B cell (primary cell): ENCODE measurements at regions not wholly inside any gene's neighbourhood (a gene's known extent, or its start where the extent isn't known, plus 50 kb on each side); places are given as distances from the start of the nearest gene placed in this dataset.

Experiments
- ATAC-seq: fragments of 200-7000 bp; cut with Tn5 transposase; one replicate; pipeline ENCODE4 v1.10.0; 2021; ENCODE audit warnings: low read depth, mild to moderate bottlenecking, moderate number of reproducible peaks, moderate library complexity
- CTCF ChIA-PET: fragments of 350-600 bp; sonication (Branson Sonifier 250); formaldehyde crosslinking; loops from one replicate; lab custom pipeline; 2021; ENCODE audit warnings: antibody characterized with exemption, inconsistent platforms; lab: Charles Lee
- POLR2A ChIA-PET: fragments of 350-600 bp; sonication (Branson Sonifier 250); formaldehyde crosslinking; loops from one replicate; lab custom pipeline; 2021; ENCODE audit warnings: antibody characterized with exemption; lab: Charles Lee
- DNase-seq: peaks from one replicate; pipeline ENCODE4 v3.0.0; 2013
- H2AFZ ChIP-seq: 2 replicates; pipeline ENCODE4 v1.6.1; 2012; ENCODE audit warnings: mild to moderate bottlenecking, low read depth, low read length; ENCODE audit not compliant: insufficient read depth, poor library complexity, severe bottlenecking
- H3K27ac ChIP-seq, 2 donors: 1 replicate in 1 of 2; 2 replicates in 1 of 2; pipeline ENCODE4 v1.5.1; 2012 to 2013; ENCODE audit warnings: low read length in 2 of 2, mild to moderate bottlenecking in 2 of 2, moderate library complexity in 1 of 2
- H3K27me3 ChIP-seq, 4 experiments: fragments of 200-600 bp in 1 of 4; sonication (generic) in 1 of 4; replicated peaks in 1 of 4; 1 replicate in 2 of 4; 2 replicates in 2 of 4; pipeline versions ENCODE4 v1.6.1 to v1.7.0; 2013 to 2016; ENCODE audit warnings: low read length in 3 of 4, mild to moderate bottlenecking in 2 of 4, mixed read lengths in 1 of 4, moderate library complexity in 1 of 4; ENCODE audit not compliant: insufficient read depth in 4 of 4, control insufficient read depth in 3 of 4; ENCODE audit errors: control extremely low read depth in 1 of 4
- H3K36me3 ChIP-seq, 2 experiments: replicated peaks in 1 of 2; 1 replicate in 1 of 2; 2 replicates in 1 of 2; pipeline versions ENCODE4 v1.6.1 to v1.7.1; 2013; ENCODE audit warnings: low read length in 1 of 2; ENCODE audit not compliant: insufficient read depth in 2 of 2, control insufficient read depth in 1 of 2; ENCODE audit errors: control extremely low read depth in 1 of 2, extremely low read depth in 1 of 2
- H3K4me1 ChIP-seq, 2 donors: fragments of 200-600 bp in 1 of 2; sonication (generic) in 1 of 2; 1 replicate in 1 of 2; 2 replicates in 1 of 2; pipeline versions ENCODE4 v1.5.1 to v1.6.1; 2013 to 2017; ENCODE audit warnings: low read length in 2 of 2; ENCODE audit not compliant: control insufficient read depth in 2 of 2, insufficient read depth in 2 of 2
- H3K4me2 ChIP-seq: replicated peaks from 2 replicates; pipeline ENCODE3; 2012; ENCODE audit warnings: mild to moderate bottlenecking, low read depth, low read length; ENCODE audit not compliant: poor library complexity, severe bottlenecking
- H3K4me3 ChIP-seq, 5 experiments: fragments of 200-600 bp in 1 of 5; sonication (generic) in 1 of 5; 1 replicate in 3 of 5; 2 replicates in 2 of 5; pipeline versions ENCODE4 v1.5.1 to v1.7.0; 2011 to 2016; ENCODE audit warnings: low read length in 4 of 5, mild to moderate bottlenecking in 4 of 5, low read depth in 2 of 5, control low read depth in 1 of 5, moderate library complexity in 1 of 5; ENCODE audit not compliant: insufficient read depth in 1 of 5; ENCODE audit errors: control extremely low read depth in 1 of 5, extremely low read depth in 1 of 5
- H3K79me2 ChIP-seq: fragments of 200-600 bp; sonication (generic); one replicate; pipeline ENCODE4 v1.6.0; 2016; ENCODE audit warnings: low read length; ENCODE audit not compliant: control insufficient read depth, insufficient read depth
- H3K9ac ChIP-seq: fragments of 200-600 bp; sonication (generic); 2 replicates; pipeline ENCODE4 v1.6.1; 2017; ENCODE audit warnings: mild to moderate bottlenecking, low read length, moderate library complexity
- H3K9me3 ChIP-seq, 3 donors: one replicate each; pipeline versions ENCODE4 v1.6.1 to v1.7.1; 2013; ENCODE audit warnings: low read length in 2 of 3; ENCODE audit not compliant: control insufficient read depth in 2 of 3, insufficient read depth in 1 of 3; ENCODE audit errors: control extremely low read depth in 1 of 3
- H4K20me1 ChIP-seq: 2 replicates; pipeline ENCODE4 v1.6.0; 2012; ENCODE audit warnings: mild to moderate bottlenecking, low read length; ENCODE audit not compliant: insufficient read depth, control insufficient read depth, poor library complexity, severe bottlenecking
- H3K27ac Mint-ChIP-seq: one replicate; pipeline ENCODE4 v1.8.0; 2021; ENCODE audit warnings: mixed read lengths
- H3K27me3 Mint-ChIP-seq: one replicate; pipeline ENCODE4 v1.8.0; 2021; ENCODE audit warnings: mixed read lengths
- H3K4me1 Mint-ChIP-seq: one replicate; pipeline ENCODE4 v1.8.0; 2021; ENCODE audit warnings: mixed read lengths
- H3K4me3 Mint-ChIP-seq: one replicate; pipeline ENCODE4 v1.8.0; 2021; ENCODE audit warnings: mixed read lengths
- H3K9me3 Mint-ChIP-seq: one replicate; pipeline ENCODE4 v1.8.0; 2022; ENCODE audit warnings: mixed read lengths; ENCODE audit not compliant: insufficient read depth
- CTCF ChIP-seq: fragments of 200-600 bp; IDR thresholded peaks from one replicate; pipeline ENCODE4 v1.8.0; 2022; ENCODE audit warnings: antibody characterized with exemption, mild to moderate bottlenecking
- EZH2 ChIP-seq: IDR thresholded peaks from 2 replicates; pipeline ENCODE4 v1.6.1; 2012; ENCODE audit warnings: borderline replicate concordance, low read depth, mild to moderate bottlenecking, moderate library complexity, low read length; ENCODE audit not compliant: insufficient read depth, poor library complexity, severe bottlenecking
- WGBS: methylation state at CpG from one replicate; pipeline ENCODE4 v1.1.5; 2013; ENCODE audit warnings: missing lambda C conversion rate; ENCODE audit not compliant: insufficient coverage; 5-methylcytosine and 5-hydroxymethylcytosine counted together
- intact Hi-C: fragments of 100-400 bp; cut with micrococcal nuclease; formaldehyde crosslinking; loops from one replicate; pipeline ENCODE4 v1.10.0; 2022

- H3K9me3 ChIP-seq = no peaks in the 10 kb centered on the region
- no peak overlapping the region for H3K27ac ChIP-seq
- no peak overlapping the region for H3K27ac Mint-ChIP-seq
- H2AFZ ChIP-seq = no peak overlapping the region
- no peaks in the 10 kb centered on the region for H3K79me2 ChIP-seq
- TF ChIP-seq EZH2 (no peak), CTCF (no peak)
- intact Hi-C loops = no loop called here
- no peak overlapping the region for H3K4me3 Mint-ChIP-seq
- no peaks in the 10 kb centered on the region for H4K20me1 ChIP-seq
- POLR2A ChIA-PET = no interaction called here
- no CpG with 5 or more reads among the region's 4 CpGs for WGBS
- CTCF ChIA-PET = no interaction called here
- DNase-seq (no peak), ATAC-seq (no peak)
- H3K9ac ChIP-seq = no peak overlapping the region
- no peaks in the 10 kb centered on the region for H3K36me3 ChIP-seq
- H3K27me3 ChIP-seq = no peaks in the 10 kb centered on the region
- no peaks in the 10 kb centered on the region for H3K4me1 Mint-ChIP-seq
- H3K27me3 Mint-ChIP-seq = peaks cover 4% of the 10 kb centered on the region
- no peak overlapping the region for H3K4me2 ChIP-seq
- H3K4me1 ChIP-seq = no peaks in the 10 kb centered on the region
- no peak overlapping the region for H3K4me3 ChIP-seq
- H3K9me3 Mint-ChIP-seq = peaks cover 5% of the 10 kb centered on the region
These were observed 314.6 kb upstream of the KIF2A start for GRCh38 chr5:61991430-61991829.

GRCh38 chr5:61991866-61992265, 314.1 kb upstream of the KIF2A start:
- Histone ChIP-seq H3K27ac (no peak overlapping the region), H3K4me2 (no peak overlapping the region), H3K27me3 (no peaks in the 10 kb centered on the region), H3K4me1 (no peaks in the 10 kb centered on the region), H3K9me3 (no peaks in the 10 kb centered on the region), H3K4me3 (no peak overlapping the region), H3K79me2 (no peaks in the 10 kb centered on the region), H3K36me3 (no peaks in the 10 kb centered on the region), H4K20me1 (no peaks in the 10 kb centered on the region), H2AFZ (no peak overlapping the region), H3K9ac (no peak overlapping the region)
- no peak overlapping the region for H3K4me3 Mint-ChIP-seq
- H3K27me3 Mint-ChIP-seq = peaks cover 4% of the 10 kb centered on the region
- POLR2A ChIA-PET = no interaction called here
- CTCF ChIA-PET = no interaction called here
- H3K9me3 Mint-ChIP-seq = peaks cover 3% of the 10 kb centered on the region
- DNase-seq = no peak
- WGBS = no CpG with 5 or more reads among the region's 2 CpGs
- intact Hi-C loops = no loop called here
- TF ChIP-seq EZH2 (no peak), CTCF (no peak)
- ATAC-seq = no peak
- H3K4me1 Mint-ChIP-seq = no peaks in the 10 kb centered on the region
- H3K27ac Mint-ChIP-seq = no peak overlapping the region
